HUDEP-2 (cell line): ENCODE measurements at regions not wholly inside any gene's neighbourhood (a gene's known extent, or its start where the extent isn't known, plus 50 kb on each side); places are given as distances from the start of the nearest gene placed in this dataset.
A peak's percentile ranks its signal among the peaks of the same experiment; 100 is the strongest.
"Not testable (repeated sequence)": the region's sequence is repeated elsewhere in the genome, so short reads cannot be mapped to it uniquely, and the experiment has no call there.

Experiments used
- DNase-seq, 76 experiments: peaks; one replicate each; lab custom pipeline; 2025; ENCODE audit not compliant: unreplicated experiment in 76 of 76; lab: John Stamatoyannopoulos, UW

- no peak for DNase-seq
Measured at GRCh38 chr16:25566183-25566582, 125.6 kb upstream of the HS3ST4 start.

- DNase-seq = no peak
Measured at GRCh38 chr16:25563700-25564099, 128.1 kb upstream of the HS3ST4 start.

GRCh38 chr16:25561723-25562122, 130.0 kb upstream of the HS3ST4 start:
- DNase-seq = not testable (repeated sequence)

GRCh38 chr16:25556968-25557312, 134.8 kb upstream of the HS3ST4 start:
- not testable (repeated sequence) for DNase-seq

GRCh38 chr16:25556289-25556967, 135.3 kb upstream of the HS3ST4 start:
- DNase-seq = not testable (repeated sequence)

GRCh38 chr16:25553711-25554436, 137.9 kb upstream of the HS3ST4 start:
- DNase-seq = peak in 75 of 76 experiments; percentile 6 to 93 (median 66)

- DNase-seq = no peak
Measured at GRCh38 chr16:25550647-25551046, 141.1 kb upstream of the HS3ST4 start.

GRCh38 chr16:25546791-25547190, 145.0 kb upstream of the HS3ST4 start:
- DNase-seq = no peak

- DNase-seq = no peak
Measured at GRCh38 chr16:25544294-25544693, 147.5 kb upstream of the HS3ST4 start.

GRCh38 chr16:25542306-25542705, 149.5 kb upstream of the HS3ST4 start:
- DNase-seq = no peak

- not testable (repeated sequence) for DNase-seq
Measured at GRCh38 chr16:25539767-25540166, 152.0 kb upstream of the HS3ST4 start.

- DNase-seq = no peak
Measured at GRCh38 chr16:25523183-25523582, 168.6 kb upstream of the HS3ST4 start.

GRCh38 chr16:25512041-25512440, 179.7 kb upstream of the HS3ST4 start:
- no peak for DNase-seq

- DNase-seq = no peak
Measured at GRCh38 chr16:25509456-25509855, 182.3 kb upstream of the HS3ST4 start.

- no peak for DNase-seq
Measured at GRCh38 chr16:25501530-25502255, 190.1 kb upstream of the HS3ST4 start.

GRCh38 chr16:25494292-25494691, 197.5 kb upstream of the HS3ST4 start:
- DNase-seq = no peak

- no peak for DNase-seq
Measured at GRCh38 chr16:25493136-25493811, 198.5 kb upstream of the HS3ST4 start.

GRCh38 chr16:25488435-25488834, 203.3 kb upstream of the HS3ST4 start:
- no peak for DNase-seq

- no peak for DNase-seq
Measured at GRCh38 chr16:25487888-25488287, 203.9 kb upstream of the HS3ST4 start.

- no peak for DNase-seq
Measured at GRCh38 chr16:25481636-25482035, 210.1 kb upstream of the HS3ST4 start.

GRCh38 chr16:25478476-25478875, 213.3 kb upstream of the HS3ST4 start:
- no peak for DNase-seq
